ENCODE measurements at regions not wholly inside any gene's neighbourhood (a gene's known extent, or its start where the extent isn't known, plus 50 kb on each side); places are given as distances from the start of the nearest gene placed in this dataset.

- DNase-seq (ENCODE audit: low read depth in 2 of 2) = no peak
Measured at GRCh38 chr18:47334966-47335365, 83.5 kb upstream of the SKOR2 start.

- DNase-seq (ENCODE audit: low read depth in 2 of 2) = no peak
Measured at GRCh38 chr18:47333926-47334635, 82.6 kb upstream of the SKOR2 start.

- no peak for DNase-seq (ENCODE audit: low read depth in 2 of 2)
Measured at GRCh38 chr18:47331641-47332040, 80.2 kb upstream of the SKOR2 start.

DNA sequence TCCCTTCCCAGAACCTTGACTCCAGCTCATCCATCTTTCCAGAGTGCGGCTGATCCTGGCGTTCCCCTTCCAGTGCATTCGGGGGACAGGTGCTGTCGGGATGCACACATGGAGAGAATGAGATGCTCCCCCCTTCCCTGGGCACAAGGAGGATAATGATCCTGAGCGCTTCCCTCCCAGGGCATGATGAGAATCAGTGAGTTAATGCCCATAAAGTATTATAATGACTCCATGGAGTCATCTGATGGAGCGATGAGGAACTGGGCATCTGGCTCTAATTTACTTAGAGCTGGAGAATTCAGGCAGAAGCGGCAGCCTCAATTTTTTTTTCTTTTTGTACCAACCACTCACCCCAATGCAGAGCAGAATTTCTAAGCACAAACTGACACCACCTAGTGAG lies 79.6 kb upstream of the SKOR2 start:
- no peak for DNase-seq (ENCODE audit: low read depth in 2 of 2)

DNA sequence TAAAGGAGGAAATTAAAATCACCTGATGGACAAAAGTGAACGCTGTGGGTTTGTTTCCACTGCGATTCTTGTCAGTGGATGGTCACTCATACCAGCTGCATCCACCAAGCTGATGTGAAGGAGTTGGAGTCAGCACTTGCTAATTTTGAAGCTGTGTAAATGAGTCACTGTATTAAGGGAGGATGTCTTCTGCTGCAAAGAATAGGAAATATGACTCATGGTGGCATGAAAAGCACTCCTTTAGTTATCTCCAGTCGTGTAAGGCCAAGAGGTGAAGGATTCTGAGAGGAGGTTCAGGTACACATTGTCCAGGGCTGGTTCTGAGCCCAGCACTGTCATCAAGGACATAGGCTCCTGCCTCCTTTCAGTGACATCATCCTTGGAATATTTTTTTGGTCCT lies 71.7 kb upstream of the SKOR2 start:
- no peak for DNase-seq (ENCODE audit: low read depth in 2 of 2)

GRCh38 chr18:47321815-47322214 lies 70.4 kb upstream of the SKOR2 start:
- no peak for DNase-seq (ENCODE audit: low read depth in 2 of 2)

- no peak for DNase-seq (ENCODE audit: low read depth in 2 of 2)
Measured at GRCh38 chr18:47317824-47318508, 66.5 kb upstream of the SKOR2 start.

- DNase-seq (ENCODE audit: low read depth in 2 of 2) = no peak
Measured at GRCh38 chr18:47316924-47317323, 65.5 kb upstream of the SKOR2 start.

GRCh38 chr18:47313901-47314300 lies 62.4 kb upstream of the SKOR2 start:
- no peak for DNase-seq (ENCODE audit: low read depth in 2 of 2)

GRCh38 chr18:47311585-47311984 lies 60.1 kb upstream of the SKOR2 start:
- DNase-seq (ENCODE audit: low read depth in 2 of 2) = no peak
